Fibroblast of lung (primary cell): ENCODE measurements at regions not wholly inside any gene's neighbourhood (a gene's known extent, or its start where the extent isn't known, plus 50 kb on each side); places are given as distances from the start of the nearest gene placed in this dataset.

ENCODE experiments used
- EZH2 ChIP-seq: IDR thresholded peaks from 2 replicates; pipeline ENCODE4 v1.5.1; 2012; ENCODE audit warnings: low read length, control low read depth, mild to moderate bottlenecking; ENCODE audit errors: missing control alignments
- TF ChIP-seq, protein P1 (sequence below), 2 donors: IDR thresholded peaks in 1 of 2; conservative IDR thresholded peaks in 1 of 2; 1 replicate in 1 of 2; 2 replicates in 1 of 2; pipeline ENCODE4 v1.5.1; 2011 to 2012; ENCODE audit warnings: low read length in 2 of 2, control low read depth in 1 of 2, inconsistent platforms in 1 of 2, low read depth in 1 of 2, mild to moderate bottlenecking in 1 of 2

GRCh38 chr21:35920436-35920835 lies 139.9 kb downstream of the SETD4 start:
- TF ChIP-seq, protein P1, sequence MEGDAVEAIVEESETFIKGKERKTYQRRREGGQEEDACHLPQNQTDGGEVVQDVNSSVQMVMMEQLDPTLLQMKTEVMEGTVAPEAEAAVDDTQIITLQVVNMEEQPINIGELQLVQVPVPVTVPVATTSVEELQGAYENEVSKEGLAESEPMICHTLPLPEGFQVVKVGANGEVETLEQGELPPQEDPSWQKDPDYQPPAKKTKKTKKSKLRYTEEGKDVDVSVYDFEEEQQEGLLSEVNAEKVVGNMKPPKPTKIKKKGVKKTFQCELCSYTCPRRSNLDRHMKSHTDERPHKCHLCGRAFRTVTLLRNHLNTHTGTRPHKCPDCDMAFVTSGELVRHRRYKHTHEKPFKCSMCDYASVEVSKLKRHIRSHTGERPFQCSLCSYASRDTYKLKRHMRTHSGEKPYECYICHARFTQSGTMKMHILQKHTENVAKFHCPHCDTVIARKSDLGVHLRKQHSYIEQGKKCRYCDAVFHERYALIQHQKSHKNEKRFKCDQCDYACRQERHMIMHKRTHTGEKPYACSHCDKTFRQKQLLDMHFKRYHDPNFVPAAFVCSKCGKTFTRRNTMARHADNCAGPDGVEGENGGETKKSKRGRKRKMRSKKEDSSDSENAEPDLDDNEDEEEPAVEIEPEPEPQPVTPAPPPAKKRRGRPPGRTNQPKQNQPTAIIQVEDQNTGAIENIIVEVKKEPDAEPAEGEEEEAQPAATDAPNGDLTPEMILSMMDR (conservative IDR thresholded peaks at IDR 0.05 in 1 of 2, IDR thresholded peaks at IDR 0.05 in 1 of 2; ENCODE audit: low read depth in 1 of 2, low read length in 2 of 2) = no peak
- TF ChIP-seq EZH2 = no peak
